ENCODE measurements at regions not wholly inside any gene's neighbourhood (a gene's known extent, or its start where the extent isn't known, plus 50 kb on each side); places are given as distances from the start of the nearest gene placed in this dataset.

DNA sequence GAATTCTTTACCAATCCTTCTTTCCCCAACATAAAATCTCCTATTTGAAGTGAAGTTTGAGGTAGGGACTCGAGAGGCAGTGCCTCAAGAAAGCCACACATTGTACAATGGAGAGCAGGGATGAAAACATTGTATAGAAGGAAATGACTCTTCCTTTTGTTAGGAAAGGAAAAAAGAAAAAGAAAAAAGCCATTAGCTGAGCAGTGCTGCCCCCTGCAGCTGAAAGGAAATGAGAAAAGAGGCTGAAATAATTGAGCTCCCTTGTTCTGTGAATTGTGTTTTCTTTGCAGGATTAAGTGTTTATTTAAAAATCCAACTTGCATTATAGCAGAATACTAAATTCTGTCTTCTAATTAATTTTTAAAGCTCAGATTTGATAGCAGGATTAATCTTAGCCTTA is 162.9 kb upstream of the SASH1 start:
- H3K4me3 ChIP-seq (ENCODE audit: low read length): no peak overlapping the region
- H3K4me1 Mint-ChIP-seq (ENCODE audit: low read depth): no peaks in the 10 kb centered on the region
- TF ChIP-seq, protein P1, sequence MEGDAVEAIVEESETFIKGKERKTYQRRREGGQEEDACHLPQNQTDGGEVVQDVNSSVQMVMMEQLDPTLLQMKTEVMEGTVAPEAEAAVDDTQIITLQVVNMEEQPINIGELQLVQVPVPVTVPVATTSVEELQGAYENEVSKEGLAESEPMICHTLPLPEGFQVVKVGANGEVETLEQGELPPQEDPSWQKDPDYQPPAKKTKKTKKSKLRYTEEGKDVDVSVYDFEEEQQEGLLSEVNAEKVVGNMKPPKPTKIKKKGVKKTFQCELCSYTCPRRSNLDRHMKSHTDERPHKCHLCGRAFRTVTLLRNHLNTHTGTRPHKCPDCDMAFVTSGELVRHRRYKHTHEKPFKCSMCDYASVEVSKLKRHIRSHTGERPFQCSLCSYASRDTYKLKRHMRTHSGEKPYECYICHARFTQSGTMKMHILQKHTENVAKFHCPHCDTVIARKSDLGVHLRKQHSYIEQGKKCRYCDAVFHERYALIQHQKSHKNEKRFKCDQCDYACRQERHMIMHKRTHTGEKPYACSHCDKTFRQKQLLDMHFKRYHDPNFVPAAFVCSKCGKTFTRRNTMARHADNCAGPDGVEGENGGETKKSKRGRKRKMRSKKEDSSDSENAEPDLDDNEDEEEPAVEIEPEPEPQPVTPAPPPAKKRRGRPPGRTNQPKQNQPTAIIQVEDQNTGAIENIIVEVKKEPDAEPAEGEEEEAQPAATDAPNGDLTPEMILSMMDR (IDR thresholded peaks at IDR 0.05): no peak
- ATAC-seq (ENCODE audit: poor library complexity) (no peak), DNase-seq (no peak)
- H3K36me3 Mint-ChIP-seq (ENCODE audit: low read depth): no peaks in the 10 kb centered on the region
- no peaks in the 10 kb centered on the region for H3K9me3 Mint-ChIP-seq
- H3K4me3 Mint-ChIP-seq: no peak overlapping the region
- POLR2A ChIA-PET: no interaction called here
- H3K27me3 ChIP-seq (ENCODE audit: control insufficient read depth in 1 of 2, insufficient read depth in 2 of 2, low read length in 2 of 2): peaks cover 4 to 5% of the 10 kb centered on the region in 2 experiments
- H3K27ac Mint-ChIP-seq: no peak overlapping the region
- peaks cover 44% of the 10 kb centered on the region for H3K27me3 Mint-ChIP-seq
- no peaks in the 10 kb centered on the region for H3K9me3 ChIP-seq (ENCODE audit: control insufficient read depth in 1 of 2, insufficient read depth in 1 of 2, low read length in 2 of 2)
- CTCF ChIA-PET: no interaction called here
- intact Hi-C loops (cut with DNase I, micrococcal nuclease): no loop called here
- no peaks in the 10 kb centered on the region for H3K36me3 ChIP-seq (ENCODE audit: insufficient read depth, low read length)
- H3K4me1 ChIP-seq (ENCODE audit: insufficient read depth, low read length): no peaks in the 10 kb centered on the region
- H3K27ac ChIP-seq (ENCODE audit: low read depth in 1 of 2, low read length in 2 of 2): no peak overlapping the region

DNA sequence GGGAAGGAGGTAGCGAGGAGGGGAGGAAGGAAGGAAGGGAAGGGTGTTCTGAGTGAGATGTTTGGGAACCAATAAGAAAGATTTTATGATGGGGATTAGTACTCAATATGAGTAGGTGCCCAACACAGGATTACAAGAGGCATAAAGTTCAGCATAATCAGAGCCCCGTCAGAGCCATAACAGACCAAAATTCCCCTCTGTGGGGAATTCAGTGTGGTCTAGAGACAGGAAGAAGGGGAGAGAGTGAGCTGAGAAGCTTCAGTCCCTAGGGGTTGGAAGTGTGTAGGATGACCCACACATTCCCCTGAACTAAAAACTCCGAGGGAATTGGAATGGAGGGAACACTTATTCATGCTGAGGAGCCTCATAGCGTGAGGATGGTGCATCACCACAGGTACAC is 160.3 kb upstream of the SASH1 start:
- Histone ChIP-seq H3K27ac (ENCODE audit: low read depth in 1 of 2, low read length in 2 of 2) (no peak overlapping the region), H3K36me3 (ENCODE audit: insufficient read depth, low read length) (no peaks in the 10 kb centered on the region), H3K4me3 (ENCODE audit: low read length) (no peak overlapping the region), H3K9me3 (ENCODE audit: control insufficient read depth in 1 of 2, insufficient read depth in 1 of 2, low read length in 2 of 2) (no peaks in the 10 kb centered on the region), H3K4me1 (ENCODE audit: insufficient read depth, low read length) (no peaks in the 10 kb centered on the region), H3K27me3 (ENCODE audit: control insufficient read depth in 1 of 2, insufficient read depth in 2 of 2, low read length in 2 of 2) (peaks cover 5 to 7% of the 10 kb centered on the region in 2 experiments)
- Mint-ChIP-seq H3K36me3 (ENCODE audit: low read depth) (no peaks in the 10 kb centered on the region), H3K27ac (no peak overlapping the region), H3K4me1 (ENCODE audit: low read depth) (no peaks in the 10 kb centered on the region), H3K27me3 (peaks cover 43% of the 10 kb centered on the region), H3K4me3 (no peak overlapping the region), H3K9me3 (no peaks in the 10 kb centered on the region)
- DNase-seq (no peak), ATAC-seq (ENCODE audit: poor library complexity) (no peak)
- TF ChIP-seq, protein P1 (IDR thresholded peaks at IDR 0.05): no peak
- intact Hi-C loops (cut with DNase I, micrococcal nuclease): no loop called here
- POLR2A ChIA-PET: no interaction called here
- CTCF ChIA-PET: no interaction called here

DNA sequence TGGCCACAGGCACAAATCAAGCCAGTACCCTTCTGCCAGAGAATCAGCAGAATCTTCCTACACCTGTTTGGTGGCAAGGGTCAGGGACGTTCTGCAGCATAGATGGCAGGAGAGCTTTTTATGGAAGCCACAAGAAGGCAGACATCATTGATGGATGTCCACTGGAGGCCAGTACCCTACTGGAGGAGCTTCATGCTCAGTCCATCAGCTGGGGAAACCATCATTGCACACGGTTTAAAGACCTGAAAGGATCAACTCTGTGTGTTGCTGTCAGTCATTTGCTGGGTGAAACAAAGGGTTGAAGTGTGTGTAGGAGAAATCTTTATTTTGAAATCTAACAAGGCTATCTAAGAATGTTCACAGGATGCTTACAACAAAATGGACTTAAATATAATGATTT is 158.9 kb upstream of the SASH1 start:
- H3K36me3 ChIP-seq (ENCODE audit: insufficient read depth, low read length): no peaks in the 10 kb centered on the region
- Mint-ChIP-seq H3K9me3 (no peaks in the 10 kb centered on the region), H3K27ac (no peak overlapping the region), H3K4me3 (no peak overlapping the region), H3K27me3 (peaks cover 48% of the 10 kb centered on the region), H3K4me1 (ENCODE audit: low read depth) (no peaks in the 10 kb centered on the region), H3K36me3 (ENCODE audit: low read depth) (no peaks in the 10 kb centered on the region)
- DNase-seq (no peak), ATAC-seq (ENCODE audit: poor library complexity) (no peak)
- intact Hi-C loops (cut with DNase I, micrococcal nuclease): no loop called here
- peaks cover 5 to 9% of the 10 kb centered on the region in 2 experiments for H3K27me3 ChIP-seq (ENCODE audit: control insufficient read depth in 1 of 2, insufficient read depth in 2 of 2, low read length in 2 of 2)
- H3K9me3 ChIP-seq (ENCODE audit: control insufficient read depth in 1 of 2, insufficient read depth in 1 of 2, low read length in 2 of 2): no peaks in the 10 kb centered on the region
- H3K27ac ChIP-seq (ENCODE audit: low read depth in 1 of 2, low read length in 2 of 2): no peak overlapping the region
- CTCF ChIA-PET: no interaction called here
- H3K4me3 ChIP-seq (ENCODE audit: low read length): no peak overlapping the region
- POLR2A ChIA-PET: no interaction called here
- TF ChIP-seq, protein P1 (IDR thresholded peaks at IDR 0.05): no peak
- no peaks in the 10 kb centered on the region for H3K4me1 ChIP-seq (ENCODE audit: insufficient read depth, low read length)

Data from CD4-positive, alpha-beta T cell (primary cell).